MM.1S (cell line): ENCODE measurements at regions not wholly inside any gene's neighbourhood (a gene's known extent, or its start where the extent isn't known, plus 50 kb on each side); places are given as distances from the start of the nearest gene placed in this dataset.

ENCODE experiments used
- DNase-seq: peaks from one replicate; pipeline ENCODE4 v3.0.0-alpha.2; 2015
- H2AFZ ChIP-seq: fragments of 300-600 bp; sonication (generic); 2 replicates; pipeline ENCODE4 v1.6.0; 2016; ENCODE audit warnings: antibody characterized with exemption, low read length
- H3F3A ChIP-seq: fragments of 300-600 bp; sonication (generic); 2 replicates; pipeline ENCODE4 v1.6.1; 2016; ENCODE audit warnings: mild to moderate bottlenecking, antibody characterized with exemption, low read length, moderate library complexity, mixed read lengths; ENCODE audit not compliant: insufficient read depth
- H3K27ac ChIP-seq: fragments of 300-600 bp; sonication (generic); 2 replicates; pipeline ENCODE4 v1.5.1; 2016; ENCODE audit warnings: mild to moderate bottlenecking, low read length
- H3K27me3 ChIP-seq: fragments of 300-600 bp; sonication (generic); replicated peaks from 2 replicates; pipeline ENCODE4 v1.6.0; 2016; ENCODE audit warnings: low read length; ENCODE audit not compliant: insufficient read depth
- H3K36me3 ChIP-seq: fragments of 300-600 bp; sonication (generic); replicated peaks from 2 replicates; pipeline ENCODE4 v1.6.1; 2016; ENCODE audit warnings: mild to moderate bottlenecking, low read length, mixed read lengths; ENCODE audit not compliant: insufficient read depth
- H3K4me1 ChIP-seq: fragments of 300-600 bp; sonication (generic); 2 replicates; pipeline ENCODE4 v1.6.1; 2016; ENCODE audit warnings: low read length, mixed read lengths
- H3K4me2 ChIP-seq: fragments of 300-600 bp; sonication (generic); 2 replicates; pipeline ENCODE4 v1.6.0; 2016; ENCODE audit warnings: low read depth, low read length
- H3K4me3 ChIP-seq: fragments of 300-600 bp; sonication (generic); 2 replicates; pipeline ENCODE4 v1.5.1; 2016; ENCODE audit warnings: low read length, mixed read lengths
- H3K79me2 ChIP-seq: fragments of 300-600 bp; sonication (generic); 2 replicates; pipeline ENCODE4 v1.6.1; 2016; ENCODE audit warnings: mixed run types, low read length, mixed read lengths
- H3K9ac ChIP-seq: fragments of 300-600 bp; sonication (generic); 2 replicates; pipeline ENCODE4 v1.6.1; 2016; ENCODE audit warnings: low read length, mixed read lengths
- H3K9me2 ChIP-seq: fragments of 300-600 bp; sonication (generic); replicated peaks from 2 replicates; pipeline ENCODE4 v1.6.1; 2016; ENCODE audit warnings: mild to moderate bottlenecking, low read length, mixed read lengths; ENCODE audit not compliant: insufficient read depth
- H3K9me3 ChIP-seq: fragments of 300-600 bp; sonication (generic); replicated peaks from 2 replicates; pipeline ENCODE4 v1.6.1; 2016; ENCODE audit warnings: mild to moderate bottlenecking, low read length, mixed read lengths; ENCODE audit not compliant: insufficient read depth
- H4K20me1 ChIP-seq: fragments of 300-600 bp; sonication (generic); 2 replicates; pipeline ENCODE4 v1.6.1; 2016; ENCODE audit warnings: mild to moderate bottlenecking, low read length, moderate library complexity, mixed read lengths; ENCODE audit not compliant: insufficient read depth
- EZH2 ChIP-seq: fragments of 300-600 bp; sonication (generic); optimal IDR thresholded peaks from 2 replicates; pipeline ENCODE3; 2017; ENCODE audit warnings: low read depth, mild to moderate bottlenecking, antibody characterized with exemption, low read length, mixed read lengths
- EZH2phosphoT487 ChIP-seq: fragments of 300-600 bp; sonication (generic); IDR thresholded peaks from 2 replicates; pipeline ENCODE4 v1.6.1; 2018; ENCODE audit warnings: antibody characterized with exemption, low read length
- TF ChIP-seq, protein P1 (sequence below): fragments of 300-600 bp; sonication (generic); IDR thresholded peaks from 2 replicates; pipeline ENCODE4 v1.5.1; 2016; ENCODE audit warnings: antibody characterized with exemption, low read length, mixed read lengths

GRCh38 chr4:33226783-33227182 is 2506.6 kb downstream of the PCDH7 start:
- Histone ChIP-seq H3K27ac (no peak overlapping the region), H3F3A (no peaks in the 10 kb centered on the region), H3K9me3 (no peaks in the 10 kb centered on the region), H3K36me3 (no peaks in the 10 kb centered on the region), H3K9ac (no peak overlapping the region), H3K79me2 (no peaks in the 10 kb centered on the region), H4K20me1 (no peaks in the 10 kb centered on the region), H3K9me2 (no peaks in the 10 kb centered on the region), H2AFZ (no peak overlapping the region), H3K4me2 (no peak overlapping the region), H3K4me1 (no peaks in the 10 kb centered on the region), H3K4me3 (no peak overlapping the region), H3K27me3 (no peaks in the 10 kb centered on the region)
- TF ChIP-seq, protein P1, sequence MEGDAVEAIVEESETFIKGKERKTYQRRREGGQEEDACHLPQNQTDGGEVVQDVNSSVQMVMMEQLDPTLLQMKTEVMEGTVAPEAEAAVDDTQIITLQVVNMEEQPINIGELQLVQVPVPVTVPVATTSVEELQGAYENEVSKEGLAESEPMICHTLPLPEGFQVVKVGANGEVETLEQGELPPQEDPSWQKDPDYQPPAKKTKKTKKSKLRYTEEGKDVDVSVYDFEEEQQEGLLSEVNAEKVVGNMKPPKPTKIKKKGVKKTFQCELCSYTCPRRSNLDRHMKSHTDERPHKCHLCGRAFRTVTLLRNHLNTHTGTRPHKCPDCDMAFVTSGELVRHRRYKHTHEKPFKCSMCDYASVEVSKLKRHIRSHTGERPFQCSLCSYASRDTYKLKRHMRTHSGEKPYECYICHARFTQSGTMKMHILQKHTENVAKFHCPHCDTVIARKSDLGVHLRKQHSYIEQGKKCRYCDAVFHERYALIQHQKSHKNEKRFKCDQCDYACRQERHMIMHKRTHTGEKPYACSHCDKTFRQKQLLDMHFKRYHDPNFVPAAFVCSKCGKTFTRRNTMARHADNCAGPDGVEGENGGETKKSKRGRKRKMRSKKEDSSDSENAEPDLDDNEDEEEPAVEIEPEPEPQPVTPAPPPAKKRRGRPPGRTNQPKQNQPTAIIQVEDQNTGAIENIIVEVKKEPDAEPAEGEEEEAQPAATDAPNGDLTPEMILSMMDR = no peak
- DNase-seq = no peak

DNA sequence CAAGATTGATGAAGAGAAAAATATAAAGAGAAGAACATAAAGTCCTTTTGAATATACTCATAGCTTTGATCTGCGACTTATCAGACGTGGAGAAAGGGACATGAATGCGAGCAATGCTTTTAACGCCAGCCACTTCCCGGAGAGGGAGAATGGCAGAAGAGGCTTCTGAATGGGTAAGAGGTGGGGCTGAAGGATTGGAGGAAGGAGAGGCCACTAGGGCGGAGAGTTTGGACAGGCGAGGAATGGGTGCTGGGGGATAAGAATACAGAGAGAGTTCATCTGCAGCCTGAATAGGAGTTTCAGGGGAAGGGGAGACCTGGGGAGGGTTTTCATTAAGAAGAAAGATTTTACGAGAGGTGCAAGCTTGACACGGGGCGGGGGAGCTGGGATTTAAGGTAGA is 2534.9 kb downstream of the PCDH7 start:
- no peak overlapping the region for H2AFZ ChIP-seq
- no peaks in the 10 kb centered on the region for H3K27me3 ChIP-seq
- H3K4me3 ChIP-seq = no peak overlapping the region
- H3K9me2 ChIP-seq = no peaks in the 10 kb centered on the region
- no peaks in the 10 kb centered on the region for H3K79me2 ChIP-seq
- H3K27ac ChIP-seq = no peak overlapping the region
- TF ChIP-seq, protein P1 = no peak
- TF ChIP-seq EZH2 (no peak), EZH2phosphoT487 (no peak)
- H3K36me3 ChIP-seq = no peaks in the 10 kb centered on the region
- DNase-seq = no peak
- H3F3A ChIP-seq = no peaks in the 10 kb centered on the region
- no peak overlapping the region for H3K4me2 ChIP-seq
- no peak overlapping the region for H3K9ac ChIP-seq
- no peaks in the 10 kb centered on the region for H3K9me3 ChIP-seq
- H3K4me1 ChIP-seq = no peaks in the 10 kb centered on the region
- no peaks in the 10 kb centered on the region for H4K20me1 ChIP-seq

DNA sequence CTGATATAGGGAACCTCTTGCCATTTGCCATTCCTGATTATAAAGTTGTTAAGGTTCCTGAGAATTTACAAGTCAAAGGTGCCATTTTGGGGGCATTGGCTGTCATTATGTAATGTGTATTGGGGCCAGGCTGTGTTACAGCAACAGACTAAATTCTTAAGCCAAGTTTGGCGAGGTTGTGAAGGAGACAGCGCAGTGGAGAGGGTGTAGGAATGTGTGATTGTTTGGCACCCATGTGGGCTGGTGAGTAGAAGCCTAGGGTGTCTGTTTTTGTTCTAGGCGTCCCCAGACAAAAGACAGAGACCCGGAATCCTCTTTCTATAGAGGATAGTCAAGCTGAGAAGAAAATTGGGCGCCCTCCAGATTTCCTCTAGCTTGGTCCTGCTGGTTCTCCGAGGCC is 2535.3 kb downstream of the PCDH7 start:
- no peak for DNase-seq
- Histone ChIP-seq H3F3A (no peaks in the 10 kb centered on the region), H3K9ac (no peak overlapping the region), H3K36me3 (no peaks in the 10 kb centered on the region), H3K79me2 (no peaks in the 10 kb centered on the region), H3K9me2 (no peaks in the 10 kb centered on the region), H3K4me3 (no peak overlapping the region), H3K4me2 (no peak overlapping the region), H3K9me3 (no peaks in the 10 kb centered on the region), H3K27ac (no peak overlapping the region), H2AFZ (no peak overlapping the region), H4K20me1 (no peaks in the 10 kb centered on the region), H3K27me3 (no peaks in the 10 kb centered on the region), H3K4me1 (no peaks in the 10 kb centered on the region)
- TF ChIP-seq, protein P1 = no peak
- TF ChIP-seq EZH2 (no peak), EZH2phosphoT487 (no peak)
